HG03060 (cell line): ENCODE measurements at regions not wholly inside any gene's neighbourhood (a gene's known extent, or its start where the extent isn't known, plus 50 kb on each side); places are given as distances from the start of the nearest gene placed in this dataset.
"Not testable (repeated sequence)": the region's sequence is repeated elsewhere in the genome, so short reads cannot be mapped to it uniquely, and the experiment has no call there.

ENCODE experiments used
- ATAC-seq: cut with Tn5 transposase; IDR thresholded peaks from one replicate; pipeline ENCODE4 v1.9.1; 2021; ENCODE audit warnings: low read depth, moderate number of reproducible peaks; ENCODE audit not compliant: unreplicated experiment

- no peak for ATAC-seq
These were observed 78.5 kb upstream of the SGIP1 start for GRCh38 chr1:66455446-66455845.

- no peak for ATAC-seq
These were observed 73.2 kb upstream of the SGIP1 start for GRCh38 chr1:66460776-66461175.

- no peak for ATAC-seq
These were observed 71.6 kb upstream of the SGIP1 start for GRCh38 chr1:66462313-66462712.

- no peak for ATAC-seq
These were observed 69.6 kb upstream of the SGIP1 start for GRCh38 chr1:66464351-66464750.

GRCh38 chr1:66464802-66465201, 69.2 kb upstream of the SGIP1 start:
- no peak for ATAC-seq

GRCh38 chr1:66466695-66467094, 67.3 kb upstream of the SGIP1 start:
- not testable (repeated sequence) for ATAC-seq

- ATAC-seq = no peak
These were observed 65.2 kb upstream of the SGIP1 start for GRCh38 chr1:66468722-66469121.

GRCh38 chr1:66475940-66476339, 58.0 kb upstream of the SGIP1 start:
- no peak for ATAC-seq

GRCh38 chr1:66476774-66477173, 57.2 kb upstream of the SGIP1 start:
- no peak for ATAC-seq

GRCh38 chr1:66478116-66478515, 55.8 kb upstream of the SGIP1 start:
- ATAC-seq = no peak

GRCh38 chr1:66480162-66480561, 53.8 kb upstream of the SGIP1 start:
- no peak for ATAC-seq

GRCh38 chr1:66481215-66481614, 52.7 kb upstream of the SGIP1 start:
- ATAC-seq = not testable (repeated sequence)
